ENCODE measurements at regions not wholly inside any gene's neighbourhood (a gene's known extent, or its start where the extent isn't known, plus 50 kb on each side); places are given as distances from the start of the nearest gene placed in this dataset.

GRCh38 chr5:166431456-166431855 lies 1860.0 kb upstream of the WWC1 start:
- no peaks in the 10 kb centered on the region for H3K36me3 ChIP-seq (replicated peaks in 1 of 2; ENCODE audit: control insufficient read depth in 1 of 2, insufficient read depth in 2 of 2, low read length in 2 of 2)
- H3K27me3 ChIP-seq (ENCODE audit: control insufficient read depth in 1 of 2, insufficient read depth in 2 of 2, low read length in 2 of 2) = no peaks in the 10 kb centered on the region
- no peak overlapping the region for H2AFZ ChIP-seq (ENCODE audit: low read length)
- H3K9me3 ChIP-seq (ENCODE audit: low read length) = peaks cover 91% of the 10 kb centered on the region
- no peak overlapping the region for H3K27ac ChIP-seq (ENCODE audit: extremely low read length, insufficient read depth, low read length)
- DNase-seq (ENCODE audit: low spot score) = no peak
- ChIA-PET CTCF (ENCODE audit: low intra/inter-chr PET ratio, low total read pairs) (no interaction called here), POLR2A (no interaction called here)
- no peak for FAIRE-seq
- no peak overlapping the region for H3K9ac ChIP-seq (ENCODE audit: insufficient read depth, low read depth, low read length)
- no peak overlapping the region for H3K4me2 ChIP-seq (ENCODE audit: low read depth, low read length)
- intact Hi-C loops (cut with micrococcal nuclease; ENCODE audit: unreplicated experiment) = no loop called here
- H3K4me3 ChIP-seq (replicated peaks in 1 of 3; ENCODE audit: insufficient read depth in 1 of 3, low read depth in 2 of 3, low read length in 3 of 3) = no peak overlapping the region
- 3% methylated on average over 4 of the region's 4 CpGs for WGBS (ENCODE audit: low lambda C conversion rate)
- H3K79me2 ChIP-seq (ENCODE audit: insufficient read depth, low read length) = no peaks in the 10 kb centered on the region
- in situ Hi-C loops (cut with HindIII; ENCODE audit: extremely low pct_ligation_motif_present, low pct_unique_long_range_greater_than_20kb) = no loop called here
- no peaks in the 10 kb centered on the region for H3K4me1 ChIP-seq (ENCODE audit: insufficient read depth, low read length)
- ATAC-seq = no peak
- BruUV-seq (replicated peaks) = no TSS peak
- TF ChIP-seq ZNF572 (CRISPR knock-in tag; IDR thresholded peaks at IDR 0.05) = no peak
- no peak for TF ChIP-seq ZNF883 (CRISPR knock-in tag; IDR thresholded peaks at IDR 0.05; ENCODE audit: not compliant biosample characterization)
- TF ChIP-seq MAFK (conservative IDR thresholded peaks at IDR 0.05 in 1 of 2, IDR thresholded peaks at IDR 0.05 in 1 of 2; ENCODE audit: low read length in 2 of 2) = no peak
- no peak for TF ChIP-seq ZNF20 (CRISPR knock-in tag; IDR thresholded peaks at IDR 0.05)
- TF ChIP-seq KMT2A (CRISPR knock-in tag; IDR thresholded peaks at IDR 0.05) = no peak
- no peak for TF ChIP-seq REPIN1 (CRISPR knock-in tag; IDR thresholded peaks at IDR 0.05; ENCODE audit: borderline replicate concordance, low read depth)
- H4K20me1 ChIP-seq (ENCODE audit: insufficient read depth, low read length) = no peaks in the 10 kb centered on the region

- Histone ChIP-seq H3K4me3 (replicated peaks in 1 of 3; ENCODE audit: insufficient read depth in 1 of 3, low read depth in 2 of 3, low read length in 3 of 3) (no peak overlapping the region), H3K4me1 (ENCODE audit: insufficient read depth, low read length) (no peaks in the 10 kb centered on the region), H3K27ac (ENCODE audit: extremely low read length, insufficient read depth, low read length) (no peak overlapping the region), H3K36me3 (replicated peaks in 1 of 2; ENCODE audit: control insufficient read depth in 1 of 2, insufficient read depth in 2 of 2, low read length in 2 of 2) (no peaks in the 10 kb centered on the region), H3K4me2 (ENCODE audit: low read depth, low read length) (no peak overlapping the region), H3K9me3 (ENCODE audit: low read length) (peaks cover 85% of the 10 kb centered on the region), H3K27me3 (ENCODE audit: control insufficient read depth in 1 of 2, insufficient read depth in 2 of 2, low read length in 2 of 2) (no peaks in the 10 kb centered on the region), H3K9ac (ENCODE audit: insufficient read depth, low read depth, low read length) (no peak overlapping the region), H2AFZ (ENCODE audit: low read length) (no peak overlapping the region), H3K79me2 (ENCODE audit: insufficient read depth, low read length) (no peaks in the 10 kb centered on the region), H4K20me1 (ENCODE audit: insufficient read depth, low read length) (no peaks in the 10 kb centered on the region)
- no TSS peak for BruUV-seq (replicated peaks)
- DNase-seq (ENCODE audit: low spot score) = no peak
- no peak for ATAC-seq
- in situ Hi-C loops (cut with HindIII; ENCODE audit: extremely low pct_ligation_motif_present, low pct_unique_long_range_greater_than_20kb) (no loop called here), intact Hi-C loops (cut with micrococcal nuclease; ENCODE audit: unreplicated experiment) (no loop called here)
- WGBS (ENCODE audit: low lambda C conversion rate) = 11% methylated on average over 5 of the region's 5 CpGs
- TF ChIP-seq TIGD3 (CRISPR knock-in tag; IDR thresholded peaks at IDR 0.05; ENCODE audit: borderline replicate concordance) = no peak
- TF ChIP-seq DNMT1 (CRISPR knock-in tag; IDR thresholded peaks at IDR 0.05) = no peak
- no peak for TF ChIP-seq ZNF775 (CRISPR knock-in tag; IDR thresholded peaks at IDR 0.05; ENCODE audit: borderline replicate concordance)
- POLR2A ChIA-PET = no interaction called here
- CTCF ChIA-PET (ENCODE audit: low intra/inter-chr PET ratio, low total read pairs) = no interaction called here
- no peak for FAIRE-seq
Measured at GRCh38 chr5:166433679-166434078, 1857.8 kb upstream of the WWC1 start.
